GM19463 (cell line): ENCODE measurements at regions not wholly inside any gene's neighbourhood (a gene's known extent, or its start where the extent isn't known, plus 50 kb on each side); places are given as distances from the start of the nearest gene placed in this dataset.

ENCODE experiments used
- ATAC-seq: cut with Tn5 transposase; IDR thresholded peaks from one replicate; pipeline ENCODE4 v1.9.1; 2021; ENCODE audit warnings: mild to moderate bottlenecking, moderate library complexity; ENCODE audit not compliant: unreplicated experiment

- ATAC-seq, result no peak
These were observed 171.6 kb upstream of the TNP1 start for GRCh38 chr2:217031445-217031844.

GRCh38 chr2:217030081-217030480 lies 170.2 kb upstream of the TNP1 start:
- ATAC-seq, result no peak

- no peak for ATAC-seq
These were observed 168.3 kb upstream of the TNP1 start for GRCh38 chr2:217028128-217028527.

- no peak for ATAC-seq
These were observed 167.6 kb upstream of the TNP1 start for GRCh38 chr2:217027414-217027813.

GRCh38 chr2:217026569-217026968 lies 166.7 kb upstream of the TNP1 start:
- no peak for ATAC-seq

- ATAC-seq, result no peak
These were observed 166.3 kb upstream of the TNP1 start for GRCh38 chr2:217026161-217026560.

- no peak for ATAC-seq
These were observed 163.7 kb upstream of the TNP1 start for GRCh38 chr2:217023611-217024010.

- no peak for ATAC-seq
These were observed 157.8 kb upstream of the TNP1 start for GRCh38 chr2:217017456-217018252.

GRCh38 chr2:217016796-217017419 lies 157.0 kb upstream of the TNP1 start:
- ATAC-seq, result no peak

- no peak for ATAC-seq
These were observed 154.7 kb upstream of the TNP1 start for GRCh38 chr2:217014328-217015105.

GRCh38 chr2:217013926-217014325 lies 154.1 kb upstream of the TNP1 start:
- no peak for ATAC-seq

GRCh38 chr2:217011576-217011975 lies 151.7 kb upstream of the TNP1 start:
- no peak for ATAC-seq

- ATAC-seq, result no peak
These were observed 150.3 kb upstream of the TNP1 start for GRCh38 chr2:217010173-217010572.

- ATAC-seq, result no peak
These were observed 148.9 kb upstream of the TNP1 start for GRCh38 chr2:217008794-217009193.

- ATAC-seq, result no peak
These were observed 146.4 kb upstream of the TNP1 start for GRCh38 chr2:217006217-217006616.

- no peak for ATAC-seq
These were observed 144.8 kb upstream of the TNP1 start for GRCh38 chr2:217004656-217005055.

- ATAC-seq, result no peak
These were observed 141.9 kb upstream of the TNP1 start for GRCh38 chr2:217001740-217002139.

- no peak for ATAC-seq
These were observed 140.5 kb upstream of the TNP1 start for GRCh38 chr2:217000406-217000805.

- ATAC-seq, result no peak
These were observed 136.5 kb upstream of the TNP1 start for GRCh38 chr2:216996279-216996845.

- ATAC-seq, result no peak
These were observed 134.5 kb upstream of the TNP1 start for GRCh38 chr2:216994353-216994854.

- no peak for ATAC-seq
These were observed 132.3 kb upstream of the TNP1 start for GRCh38 chr2:216992056-216992675.
